ENCODE measurements at regions not wholly inside any gene's neighbourhood (a gene's known extent, or its start where the extent isn't known, plus 50 kb on each side); places are given as distances from the start of the nearest gene placed in this dataset.

DNA sequence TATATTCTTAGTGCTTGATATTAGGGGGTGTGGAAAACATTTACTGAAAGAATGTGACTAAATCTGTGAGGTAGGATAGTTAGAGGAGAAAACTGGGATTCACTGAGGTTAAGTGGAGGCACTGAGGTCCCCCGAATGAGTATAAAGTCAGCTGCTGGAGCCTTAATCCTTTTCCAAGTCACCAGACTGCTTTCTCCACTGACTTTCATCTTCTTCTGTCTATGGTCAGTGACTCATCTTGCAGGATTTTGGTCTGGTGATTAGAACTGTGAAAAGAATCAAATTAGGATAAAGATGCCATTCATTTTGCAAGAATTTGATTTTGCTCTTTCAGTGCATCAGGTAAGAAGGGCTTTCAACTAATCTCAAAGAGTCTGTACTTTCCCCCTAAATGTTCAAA, 89.3 kb upstream of the ALDH1A1 start:
- TF ChIP-seq, protein P1, sequence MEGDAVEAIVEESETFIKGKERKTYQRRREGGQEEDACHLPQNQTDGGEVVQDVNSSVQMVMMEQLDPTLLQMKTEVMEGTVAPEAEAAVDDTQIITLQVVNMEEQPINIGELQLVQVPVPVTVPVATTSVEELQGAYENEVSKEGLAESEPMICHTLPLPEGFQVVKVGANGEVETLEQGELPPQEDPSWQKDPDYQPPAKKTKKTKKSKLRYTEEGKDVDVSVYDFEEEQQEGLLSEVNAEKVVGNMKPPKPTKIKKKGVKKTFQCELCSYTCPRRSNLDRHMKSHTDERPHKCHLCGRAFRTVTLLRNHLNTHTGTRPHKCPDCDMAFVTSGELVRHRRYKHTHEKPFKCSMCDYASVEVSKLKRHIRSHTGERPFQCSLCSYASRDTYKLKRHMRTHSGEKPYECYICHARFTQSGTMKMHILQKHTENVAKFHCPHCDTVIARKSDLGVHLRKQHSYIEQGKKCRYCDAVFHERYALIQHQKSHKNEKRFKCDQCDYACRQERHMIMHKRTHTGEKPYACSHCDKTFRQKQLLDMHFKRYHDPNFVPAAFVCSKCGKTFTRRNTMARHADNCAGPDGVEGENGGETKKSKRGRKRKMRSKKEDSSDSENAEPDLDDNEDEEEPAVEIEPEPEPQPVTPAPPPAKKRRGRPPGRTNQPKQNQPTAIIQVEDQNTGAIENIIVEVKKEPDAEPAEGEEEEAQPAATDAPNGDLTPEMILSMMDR (IDR thresholded peaks at IDR 0.05; ENCODE audit: insufficient read depth, low read length, poor library complexity, severe bottlenecking): no peak
- Histone ChIP-seq H3K27me3 (ENCODE audit: control insufficient read depth, insufficient read depth, low read length) (no peaks in the 10 kb centered on the region), H3K4me3 (ENCODE audit: low read depth, low read length) (no peak overlapping the region), H3K36me3 (ENCODE audit: control insufficient read depth, insufficient read depth, low read length) (no peaks in the 10 kb centered on the region)
- DNase-seq (ENCODE audit: low read depth): peak; percentile 10

DNA sequence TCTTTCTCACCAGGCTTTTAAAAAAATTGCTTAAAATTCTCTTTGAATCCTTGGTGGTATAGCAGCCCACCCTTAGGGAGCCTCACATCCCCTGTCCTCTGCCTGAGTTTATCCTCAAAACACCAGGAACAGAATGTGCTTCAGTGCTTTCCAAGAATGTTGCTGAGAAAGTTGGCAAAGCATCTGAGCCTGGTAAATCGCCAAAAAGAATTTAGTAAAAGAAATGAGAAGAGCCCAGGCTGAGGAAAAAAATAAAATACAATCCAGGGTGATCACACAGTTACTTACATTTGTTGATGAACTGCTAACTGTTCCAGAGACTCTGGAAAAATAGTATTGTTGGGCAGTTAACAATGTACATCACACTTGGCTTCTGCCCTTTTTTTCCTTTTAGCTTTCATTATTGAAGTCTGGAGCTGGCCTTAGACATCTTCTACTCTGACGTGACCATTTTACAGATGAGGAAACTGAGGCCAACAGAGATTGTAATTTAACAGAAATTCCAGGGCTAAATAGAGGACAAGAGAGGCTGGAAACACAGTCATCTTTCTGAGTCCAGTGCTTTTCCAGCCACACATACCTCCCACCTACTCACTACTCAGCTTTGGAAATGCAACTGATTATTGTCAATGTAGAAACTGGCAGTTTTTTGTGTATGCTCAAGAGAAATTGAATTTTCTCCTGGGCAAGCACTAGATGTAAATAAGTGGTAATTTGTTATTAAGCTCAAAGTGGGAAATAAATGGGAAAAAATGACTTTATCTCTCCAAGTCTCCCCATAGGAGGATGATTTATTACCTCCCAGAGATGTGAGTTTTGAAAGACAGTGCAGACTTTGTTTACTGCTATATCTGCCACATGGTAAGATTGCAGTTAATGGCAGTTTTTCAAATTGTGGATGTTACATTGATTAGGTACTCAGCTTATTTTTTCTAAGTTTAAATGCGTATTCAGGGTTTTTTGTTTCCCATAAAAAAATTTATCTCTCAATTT, 86.7 kb upstream of the ALDH1A1 start:
- TF ChIP-seq, protein P1 (IDR thresholded peaks at IDR 0.05; ENCODE audit: insufficient read depth, low read length, poor library complexity, severe bottlenecking): no peak
- no peak for DNase-seq (ENCODE audit: low read depth)
- Histone ChIP-seq H3K27me3 (ENCODE audit: control insufficient read depth, insufficient read depth, low read length) (no peaks in the 10 kb centered on the region), H3K4me3 (ENCODE audit: low read depth, low read length) (no peak overlapping the region), H3K36me3 (ENCODE audit: control insufficient read depth, insufficient read depth, low read length) (no peaks in the 10 kb centered on the region)

DNA sequence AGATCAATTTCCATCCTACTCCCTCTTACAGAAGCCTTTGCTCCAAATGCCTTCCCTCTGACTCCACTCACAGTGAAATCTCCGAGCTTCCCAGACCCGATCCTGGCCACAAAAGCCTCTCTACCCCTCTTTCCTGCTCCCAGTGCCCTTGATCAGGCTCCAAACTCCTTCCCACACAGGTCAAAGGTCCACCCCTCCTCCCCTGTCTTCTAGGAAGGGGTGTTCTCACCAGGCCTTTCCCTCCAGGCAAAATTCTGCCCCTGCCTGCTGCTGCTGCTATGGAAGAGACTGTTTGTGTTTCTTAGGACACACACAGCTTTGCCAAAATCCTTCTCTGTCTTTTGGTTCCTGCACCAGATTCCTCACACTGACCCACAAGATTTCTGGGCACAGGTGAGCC, 85.8 kb upstream of the ALDH1A1 start:
- Histone ChIP-seq H3K4me3 (ENCODE audit: low read depth, low read length) (no peak overlapping the region), H3K36me3 (ENCODE audit: control insufficient read depth, insufficient read depth, low read length) (no peaks in the 10 kb centered on the region), H3K27me3 (ENCODE audit: control insufficient read depth, insufficient read depth, low read length) (no peaks in the 10 kb centered on the region)
- TF ChIP-seq, protein P1 (IDR thresholded peaks at IDR 0.05; ENCODE audit: insufficient read depth, low read length, poor library complexity, severe bottlenecking): no peak
- no peak for DNase-seq (ENCODE audit: low read depth)

DNA sequence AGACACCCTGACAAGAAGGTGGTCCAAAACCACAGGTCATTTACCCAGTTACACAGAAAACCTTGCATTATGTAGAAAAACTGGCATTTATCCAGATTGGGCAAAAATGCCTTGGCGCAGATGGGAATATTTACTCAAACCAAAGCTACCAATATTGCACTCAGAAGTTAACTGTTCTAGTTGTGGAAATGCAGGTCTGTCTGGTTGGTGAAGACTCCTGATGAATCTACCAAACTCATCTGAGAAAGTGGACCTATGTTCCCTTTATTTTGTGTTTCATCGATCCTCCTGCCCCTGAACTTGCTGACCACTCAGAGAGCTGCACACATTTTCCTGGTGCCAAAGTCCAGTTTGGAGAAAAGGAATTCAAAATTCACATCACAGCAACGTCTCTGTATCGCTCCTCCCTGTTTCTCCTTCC, 85.2 kb upstream of the ALDH1A1 start:
- TF ChIP-seq, protein P1 (IDR thresholded peaks at IDR 0.05; ENCODE audit: insufficient read depth, low read length, poor library complexity, severe bottlenecking): no peak
- H3K4me3 ChIP-seq (ENCODE audit: low read depth, low read length): no peak overlapping the region
- no peak for DNase-seq (ENCODE audit: low read depth)
- H3K36me3 ChIP-seq (ENCODE audit: control insufficient read depth, insufficient read depth, low read length): no peaks in the 10 kb centered on the region
- no peaks in the 10 kb centered on the region for H3K27me3 ChIP-seq (ENCODE audit: control insufficient read depth, insufficient read depth, low read length)

DNA sequence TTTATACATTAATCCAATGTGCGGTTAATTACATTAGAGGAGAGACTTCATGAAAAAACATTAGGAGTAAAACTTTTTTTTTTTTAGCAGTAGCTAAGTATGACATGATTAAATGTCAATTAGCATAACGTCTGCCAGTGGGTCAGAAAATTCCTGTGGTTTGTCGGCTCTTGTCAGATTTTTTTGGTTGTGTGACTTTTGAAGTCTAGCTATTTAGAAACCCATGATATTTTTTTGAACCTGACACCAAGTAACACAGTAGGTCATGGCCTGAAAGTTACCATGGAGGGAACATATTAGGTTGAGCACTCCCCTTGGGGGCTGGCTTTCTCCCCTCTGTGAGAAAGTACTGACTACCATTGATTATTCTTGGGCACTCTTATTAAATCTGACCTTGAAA, 84.8 kb upstream of the ALDH1A1 start:
- TF ChIP-seq, protein P1 (IDR thresholded peaks at IDR 0.05; ENCODE audit: insufficient read depth, low read length, poor library complexity, severe bottlenecking): no peak
- DNase-seq (ENCODE audit: low read depth): peak; percentile 31
- Histone ChIP-seq H3K27me3 (ENCODE audit: control insufficient read depth, insufficient read depth, low read length) (no peaks in the 10 kb centered on the region), H3K4me3 (ENCODE audit: low read depth, low read length) (no peak overlapping the region), H3K36me3 (ENCODE audit: control insufficient read depth, insufficient read depth, low read length) (no peaks in the 10 kb centered on the region)
